ENCODE measurements at regions not wholly inside any gene's neighbourhood (a gene's known extent, or its start where the extent isn't known, plus 50 kb on each side); places are given as distances from the start of the nearest gene placed in this dataset.
A peak's percentile ranks its signal among the peaks of the same experiment; 100 is the strongest.

GRCh38 chr4:111399623-111400022 lies 745.6 kb upstream of the FAM241A start:
- ATAC-seq (no peak), DNase-seq (no peak)
- intact Hi-C loops (cut with DNase I; ENCODE audit: low total_unique reads) = no loop called here
- in situ Hi-C loops (cut with MboI; ENCODE audit: low sequenced_read_pairs in 4 of 4) = no loop called here
- Histone ChIP-seq H3K9me3 (no peaks in the 10 kb centered on the region), H3K27ac (peak overlapping the region in 3 of 4 donors; percentile 53 to 73 (median 66)), H3K4me3 (no peak overlapping the region), H3K27me3 (no peaks in the 10 kb centered on the region), H3K36me3 (no peaks in the 10 kb centered on the region), H3K4me1 (peaks cover 24 to 28% of the 10 kb centered on the region in 2 donors)
- no peak for TF ChIP-seq POLR2A (IDR thresholded peaks at IDR 0.05)
- TF ChIP-seq, protein P1, sequence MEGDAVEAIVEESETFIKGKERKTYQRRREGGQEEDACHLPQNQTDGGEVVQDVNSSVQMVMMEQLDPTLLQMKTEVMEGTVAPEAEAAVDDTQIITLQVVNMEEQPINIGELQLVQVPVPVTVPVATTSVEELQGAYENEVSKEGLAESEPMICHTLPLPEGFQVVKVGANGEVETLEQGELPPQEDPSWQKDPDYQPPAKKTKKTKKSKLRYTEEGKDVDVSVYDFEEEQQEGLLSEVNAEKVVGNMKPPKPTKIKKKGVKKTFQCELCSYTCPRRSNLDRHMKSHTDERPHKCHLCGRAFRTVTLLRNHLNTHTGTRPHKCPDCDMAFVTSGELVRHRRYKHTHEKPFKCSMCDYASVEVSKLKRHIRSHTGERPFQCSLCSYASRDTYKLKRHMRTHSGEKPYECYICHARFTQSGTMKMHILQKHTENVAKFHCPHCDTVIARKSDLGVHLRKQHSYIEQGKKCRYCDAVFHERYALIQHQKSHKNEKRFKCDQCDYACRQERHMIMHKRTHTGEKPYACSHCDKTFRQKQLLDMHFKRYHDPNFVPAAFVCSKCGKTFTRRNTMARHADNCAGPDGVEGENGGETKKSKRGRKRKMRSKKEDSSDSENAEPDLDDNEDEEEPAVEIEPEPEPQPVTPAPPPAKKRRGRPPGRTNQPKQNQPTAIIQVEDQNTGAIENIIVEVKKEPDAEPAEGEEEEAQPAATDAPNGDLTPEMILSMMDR (IDR thresholded peaks at IDR 0.05 in 4 of 5, conservative IDR thresholded peaks at IDR 0.05 in 1 of 5) = no peak

DNA sequence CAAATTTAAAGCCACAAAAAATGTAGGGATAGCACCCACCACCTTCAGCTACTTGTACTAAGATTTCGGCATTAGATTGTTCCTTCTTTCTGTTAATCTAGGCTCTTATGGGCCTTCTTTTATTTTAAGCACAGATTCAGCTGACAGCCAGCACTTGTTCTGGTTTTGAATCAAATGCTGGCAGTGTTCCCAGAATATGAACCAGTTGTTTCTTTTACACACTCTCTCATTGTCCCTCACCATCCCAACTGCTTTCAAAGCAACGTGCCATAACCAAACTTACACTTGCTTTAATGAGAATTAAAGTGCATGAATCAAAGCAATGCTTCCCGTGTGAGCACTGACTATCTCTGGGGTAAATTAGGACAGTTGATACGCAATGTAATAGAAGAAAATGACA lies 744.5 kb upstream of the FAM241A start:
- no peaks in the 10 kb centered on the region for H3K9me3 ChIP-seq
- no peaks in the 10 kb centered on the region for H3K36me3 ChIP-seq
- intact Hi-C loops (cut with DNase I; ENCODE audit: low total_unique reads) (no loop called here), in situ Hi-C loops (cut with MboI; ENCODE audit: low sequenced_read_pairs in 4 of 4) (no loop called here)
- H3K4me1 ChIP-seq = peaks cover 33 to 37% of the 10 kb centered on the region in 2 donors
- DNase-seq (peak in 1 of 2 donors; percentile 34), ATAC-seq (peak; percentile 81 to 89)
- TF ChIP-seq, protein P1 (IDR thresholded peaks at IDR 0.05 in 4 of 5, conservative IDR thresholded peaks at IDR 0.05 in 1 of 5) = no peak
- TF ChIP-seq POLR2A (IDR thresholded peaks at IDR 0.05) = no peak
- no peaks in the 10 kb centered on the region for H3K27me3 ChIP-seq
- no peak overlapping the region for H3K4me3 ChIP-seq
- peak overlapping the region; percentile 44 to 73 (median 60) for H3K27ac ChIP-seq

- TF ChIP-seq, protein P1 (IDR thresholded peaks at IDR 0.05 in 4 of 5, conservative IDR thresholded peaks at IDR 0.05 in 1 of 5) = no peak
- TF ChIP-seq POLR2A (IDR thresholded peaks at IDR 0.05) = no peak
- H3K4me3 ChIP-seq = no peak overlapping the region
- ATAC-seq (peak; percentile 79 to 88), DNase-seq (no peak)
- H3K27me3 ChIP-seq = no peaks in the 10 kb centered on the region
- no peaks in the 10 kb centered on the region for H3K9me3 ChIP-seq
- peak overlapping the region in 2 of 4 donors; percentile 46 to 58 for H3K27ac ChIP-seq
- H3K36me3 ChIP-seq = no peaks in the 10 kb centered on the region
- intact Hi-C loops (cut with DNase I; ENCODE audit: low total_unique reads) (no loop called here), in situ Hi-C loops (cut with MboI; ENCODE audit: low sequenced_read_pairs in 4 of 4) (no loop called here)
- H3K4me1 ChIP-seq = peaks cover 26 to 34% of the 10 kb centered on the region in 2 donors
Measured at GRCh38 chr4:111404673-111405072, 740.6 kb upstream of the FAM241A start.

DNA sequence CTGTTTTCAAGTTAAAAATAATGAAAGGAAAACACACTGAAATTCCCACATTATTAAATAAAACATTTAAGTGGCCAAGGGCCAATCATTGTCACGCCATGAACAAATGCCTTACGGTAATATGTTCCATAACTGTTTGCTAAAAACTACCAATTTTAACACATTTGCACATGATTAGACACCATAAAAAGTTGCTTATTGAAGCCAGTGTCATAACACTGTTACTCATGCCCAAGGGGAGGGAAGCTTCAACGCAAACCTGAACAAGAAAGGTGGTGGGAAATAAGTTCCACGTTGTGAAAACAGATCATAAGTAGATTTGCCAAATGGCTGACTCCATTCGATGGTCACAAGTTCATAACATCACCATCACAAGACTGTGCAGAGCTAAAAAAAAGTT lies 739.3 kb upstream of the FAM241A start:
- no peak for TF ChIP-seq POLR2A (IDR thresholded peaks at IDR 0.05)
- TF ChIP-seq, protein P1 (IDR thresholded peaks at IDR 0.05 in 4 of 5, conservative IDR thresholded peaks at IDR 0.05 in 1 of 5) = no peak
- no peaks in the 10 kb centered on the region for H3K27me3 ChIP-seq
- DNase-seq (no peak), ATAC-seq (peak in 1 of 2 donors; percentile 16)
- no peak overlapping the region for H3K4me3 ChIP-seq
- H3K27ac ChIP-seq = peak overlapping the region in 1 of 4 donors; percentile 21
- in situ Hi-C loops (cut with MboI; ENCODE audit: low sequenced_read_pairs in 4 of 4) = no loop called here
- peaks cover 16 to 20% of the 10 kb centered on the region in 2 donors for H3K4me1 ChIP-seq
- intact Hi-C loops (cut with DNase I; ENCODE audit: low total_unique reads) = no loop called here
- H3K9me3 ChIP-seq = no peaks in the 10 kb centered on the region
- H3K36me3 ChIP-seq = no peaks in the 10 kb centered on the region

DNA sequence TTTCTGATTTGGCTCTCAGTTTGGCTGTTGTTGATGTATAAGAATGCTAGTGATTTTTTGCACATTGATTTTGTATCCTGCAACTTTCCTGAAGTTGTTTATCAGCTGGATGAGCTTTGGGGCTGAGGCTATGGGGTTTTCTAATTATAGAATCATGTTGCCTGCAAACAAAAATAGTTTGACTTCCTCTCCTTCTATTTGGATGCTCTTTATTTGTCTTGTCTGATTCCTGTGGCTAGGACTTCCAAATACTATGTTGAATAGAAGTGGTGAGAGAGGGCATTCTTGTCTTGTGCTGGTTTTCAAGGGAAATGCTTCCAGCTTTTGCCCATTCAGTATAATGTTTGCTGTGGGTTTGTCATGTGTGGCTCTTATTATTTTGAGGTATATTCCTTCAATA lies 734.7 kb upstream of the FAM241A start:
- in situ Hi-C loops (cut with MboI; ENCODE audit: low sequenced_read_pairs in 4 of 4) = no loop called here
- Histone ChIP-seq H3K27ac (no peak overlapping the region), H3K27me3 (no peaks in the 10 kb centered on the region)

More for the DNA sequence above, 734.7 kb upstream of the FAM241A start:
- TF ChIP-seq POLR2A (IDR thresholded peaks at IDR 0.05) = no peak
- TF ChIP-seq, protein P1 (IDR thresholded peaks at IDR 0.05 in 4 of 5, conservative IDR thresholded peaks at IDR 0.05 in 1 of 5) = no peak
- intact Hi-C loops (cut with DNase I; ENCODE audit: low total_unique reads) = no loop called here
- Histone ChIP-seq H3K4me3 (no peak overlapping the region), H3K9me3 (no peaks in the 10 kb centered on the region), H3K4me1 (peaks cover 0 to 8% of the 10 kb centered on the region in 2 donors), H3K36me3 (no peaks in the 10 kb centered on the region)
- DNase-seq (no peak), ATAC-seq (no peak)
